B cell (primary cell): ENCODE measurements at regions not wholly inside any gene's neighbourhood (a gene's known extent, or its start where the extent isn't known, plus 50 kb on each side); places are given as distances from the start of the nearest gene placed in this dataset.

Source experiments
- ATAC-seq: fragments of 200-7000 bp; cut with Tn5 transposase; one replicate; pipeline ENCODE4 v1.10.0; 2021; ENCODE audit warnings: low read depth, mild to moderate bottlenecking, moderate number of reproducible peaks, moderate library complexity
- CTCF ChIA-PET: fragments of 350-600 bp; sonication (Branson Sonifier 250); formaldehyde crosslinking; loops from one replicate; lab custom pipeline; 2021; ENCODE audit warnings: antibody characterized with exemption, inconsistent platforms; lab: Charles Lee
- POLR2A ChIA-PET: fragments of 350-600 bp; sonication (Branson Sonifier 250); formaldehyde crosslinking; loops from one replicate; lab custom pipeline; 2021; ENCODE audit warnings: antibody characterized with exemption; lab: Charles Lee
- DNase-seq: peaks from one replicate; pipeline ENCODE4 v3.0.0; 2013
- H2AFZ ChIP-seq: 2 replicates; pipeline ENCODE4 v1.6.1; 2012; ENCODE audit warnings: mild to moderate bottlenecking, low read depth, low read length; ENCODE audit not compliant: insufficient read depth, poor library complexity, severe bottlenecking
- H3K27ac ChIP-seq, 2 donors: 1 replicate in 1 of 2; 2 replicates in 1 of 2; pipeline ENCODE4 v1.5.1; 2012 to 2013; ENCODE audit warnings: low read length in 2 of 2, mild to moderate bottlenecking in 2 of 2, moderate library complexity in 1 of 2
- H3K27me3 ChIP-seq, 4 experiments: fragments of 200-600 bp in 1 of 4; sonication (generic) in 1 of 4; replicated peaks in 1 of 4; 1 replicate in 2 of 4; 2 replicates in 2 of 4; pipeline versions ENCODE4 v1.6.1 to v1.7.0; 2013 to 2016; ENCODE audit warnings: low read length in 3 of 4, mild to moderate bottlenecking in 2 of 4, mixed read lengths in 1 of 4, moderate library complexity in 1 of 4; ENCODE audit not compliant: insufficient read depth in 4 of 4, control insufficient read depth in 3 of 4; ENCODE audit errors: control extremely low read depth in 1 of 4
- H3K36me3 ChIP-seq, 2 experiments: replicated peaks in 1 of 2; 1 replicate in 1 of 2; 2 replicates in 1 of 2; pipeline versions ENCODE4 v1.6.1 to v1.7.1; 2013; ENCODE audit warnings: low read length in 1 of 2; ENCODE audit not compliant: insufficient read depth in 2 of 2, control insufficient read depth in 1 of 2; ENCODE audit errors: control extremely low read depth in 1 of 2, extremely low read depth in 1 of 2
- H3K4me1 ChIP-seq, 2 donors: fragments of 200-600 bp in 1 of 2; sonication (generic) in 1 of 2; 1 replicate in 1 of 2; 2 replicates in 1 of 2; pipeline versions ENCODE4 v1.5.1 to v1.6.1; 2013 to 2017; ENCODE audit warnings: low read length in 2 of 2; ENCODE audit not compliant: control insufficient read depth in 2 of 2, insufficient read depth in 2 of 2
- H3K4me2 ChIP-seq: replicated peaks from 2 replicates; pipeline ENCODE3; 2012; ENCODE audit warnings: mild to moderate bottlenecking, low read depth, low read length; ENCODE audit not compliant: poor library complexity, severe bottlenecking
- H3K4me3 ChIP-seq, 5 experiments: fragments of 200-600 bp in 1 of 5; sonication (generic) in 1 of 5; 1 replicate in 3 of 5; 2 replicates in 2 of 5; pipeline versions ENCODE4 v1.5.1 to v1.7.0; 2011 to 2016; ENCODE audit warnings: low read length in 4 of 5, mild to moderate bottlenecking in 4 of 5, low read depth in 2 of 5, control low read depth in 1 of 5, moderate library complexity in 1 of 5; ENCODE audit not compliant: insufficient read depth in 1 of 5; ENCODE audit errors: control extremely low read depth in 1 of 5, extremely low read depth in 1 of 5
- H3K79me2 ChIP-seq: fragments of 200-600 bp; sonication (generic); one replicate; pipeline ENCODE4 v1.6.0; 2016; ENCODE audit warnings: low read length; ENCODE audit not compliant: control insufficient read depth, insufficient read depth
- H3K9ac ChIP-seq: fragments of 200-600 bp; sonication (generic); 2 replicates; pipeline ENCODE4 v1.6.1; 2017; ENCODE audit warnings: mild to moderate bottlenecking, low read length, moderate library complexity
- H3K9me3 ChIP-seq, 3 donors: one replicate each; pipeline versions ENCODE4 v1.6.1 to v1.7.1; 2013; ENCODE audit warnings: low read length in 2 of 3; ENCODE audit not compliant: control insufficient read depth in 2 of 3, insufficient read depth in 1 of 3; ENCODE audit errors: control extremely low read depth in 1 of 3
- H4K20me1 ChIP-seq: 2 replicates; pipeline ENCODE4 v1.6.0; 2012; ENCODE audit warnings: mild to moderate bottlenecking, low read length; ENCODE audit not compliant: insufficient read depth, control insufficient read depth, poor library complexity, severe bottlenecking
- H3K27ac Mint-ChIP-seq: one replicate; pipeline ENCODE4 v1.8.0; 2021; ENCODE audit warnings: mixed read lengths
- H3K27me3 Mint-ChIP-seq: one replicate; pipeline ENCODE4 v1.8.0; 2021; ENCODE audit warnings: mixed read lengths
- H3K4me1 Mint-ChIP-seq: one replicate; pipeline ENCODE4 v1.8.0; 2021; ENCODE audit warnings: mixed read lengths
- H3K4me3 Mint-ChIP-seq: one replicate; pipeline ENCODE4 v1.8.0; 2021; ENCODE audit warnings: mixed read lengths
- H3K9me3 Mint-ChIP-seq: one replicate; pipeline ENCODE4 v1.8.0; 2022; ENCODE audit warnings: mixed read lengths; ENCODE audit not compliant: insufficient read depth
- CTCF ChIP-seq: fragments of 200-600 bp; IDR thresholded peaks from one replicate; pipeline ENCODE4 v1.8.0; 2022; ENCODE audit warnings: antibody characterized with exemption, mild to moderate bottlenecking
- EZH2 ChIP-seq: IDR thresholded peaks from 2 replicates; pipeline ENCODE4 v1.6.1; 2012; ENCODE audit warnings: borderline replicate concordance, low read depth, mild to moderate bottlenecking, moderate library complexity, low read length; ENCODE audit not compliant: insufficient read depth, poor library complexity, severe bottlenecking
- WGBS: methylation state at CpG from one replicate; pipeline ENCODE4 v1.1.5; 2013; ENCODE audit warnings: missing lambda C conversion rate; ENCODE audit not compliant: insufficient coverage; 5-methylcytosine and 5-hydroxymethylcytosine counted together
- intact Hi-C: fragments of 100-400 bp; cut with micrococcal nuclease; formaldehyde crosslinking; loops from one replicate; pipeline ENCODE4 v1.10.0; 2022

GRCh38 chr16:54649876-54650275 lies 280.8 kb upstream of the IRX5 start:
- no peaks in the 10 kb centered on the region for H3K9me3 Mint-ChIP-seq
- ChIA-PET CTCF (no interaction called here), POLR2A (no interaction called here)
- Histone ChIP-seq H3K4me1 (no peaks in the 10 kb centered on the region), H3K9ac (no peak overlapping the region), H3K27ac (no peak overlapping the region), H4K20me1 (no peaks in the 10 kb centered on the region), H3K4me3 (no peak overlapping the region), H3K9me3 (peaks cover 0 to 2% (median 0%) of the 10 kb centered on the region in 3 donors), H3K36me3 (no peaks in the 10 kb centered on the region), H3K4me2 (no peak overlapping the region), H3K79me2 (no peaks in the 10 kb centered on the region), H2AFZ (no peak overlapping the region), H3K27me3 (peaks cover 0 to under 1% (median 0%) of the 10 kb centered on the region in 4 experiments)
- ATAC-seq = no peak
- WGBS = no CpG with 5 or more reads among the region's 6 CpGs
- no peak overlapping the region for H3K4me3 Mint-ChIP-seq
- H3K27me3 Mint-ChIP-seq = peaks cover 14% of the 10 kb centered on the region
- DNase-seq = no peak
- TF ChIP-seq EZH2 (no peak), CTCF (no peak)
- H3K27ac Mint-ChIP-seq = no peak overlapping the region
- intact Hi-C loops = no loop called here
- no peaks in the 10 kb centered on the region for H3K4me1 Mint-ChIP-seq

GRCh38 chr16:54648575-54648974 lies 282.1 kb upstream of the IRX5 start:
- Histone ChIP-seq H3K9me3 (peaks cover 0 to 2% (median 0%) of the 10 kb centered on the region in 3 donors), H3K4me2 (no peak overlapping the region), H3K4me3 (no peak overlapping the region), H3K27me3 (no peaks in the 10 kb centered on the region), H3K9ac (no peak overlapping the region), H4K20me1 (no peaks in the 10 kb centered on the region), H3K36me3 (no peaks in the 10 kb centered on the region), H2AFZ (no peak overlapping the region), H3K4me1 (no peaks in the 10 kb centered on the region), H3K79me2 (no peaks in the 10 kb centered on the region), H3K27ac (no peak overlapping the region)
- intact Hi-C loops = no loop called here
- POLR2A ChIA-PET = no interaction called here
- Mint-ChIP-seq H3K9me3 (no peaks in the 10 kb centered on the region), H3K27ac (no peak overlapping the region), H3K4me1 (no peaks in the 10 kb centered on the region), H3K4me3 (no peak overlapping the region), H3K27me3 (peaks cover 7% of the 10 kb centered on the region)
- CTCF ChIA-PET = interaction anchor here (0.7 kb wide), 1 partner anchor 10 kb away, joined by 3 read pairs; no protein-coding TSS in a partner anchor
- ATAC-seq (no peak), DNase-seq (no peak)
- 80% methylated on average over 7 of the region's 10 CpGs for WGBS
- no peak for TF ChIP-seq CTCF
- no peak for TF ChIP-seq EZH2
